ENCODE measurements at regions not wholly inside any gene's neighbourhood (a gene's known extent, or its start where the extent isn't known, plus 50 kb on each side); places are given as distances from the start of the nearest gene placed in this dataset.

- DNase-seq: no peak
Observed at GRCh38 chr6:98215531-98215930, 618.8 kb upstream of the POU3F2 start.

DNA sequence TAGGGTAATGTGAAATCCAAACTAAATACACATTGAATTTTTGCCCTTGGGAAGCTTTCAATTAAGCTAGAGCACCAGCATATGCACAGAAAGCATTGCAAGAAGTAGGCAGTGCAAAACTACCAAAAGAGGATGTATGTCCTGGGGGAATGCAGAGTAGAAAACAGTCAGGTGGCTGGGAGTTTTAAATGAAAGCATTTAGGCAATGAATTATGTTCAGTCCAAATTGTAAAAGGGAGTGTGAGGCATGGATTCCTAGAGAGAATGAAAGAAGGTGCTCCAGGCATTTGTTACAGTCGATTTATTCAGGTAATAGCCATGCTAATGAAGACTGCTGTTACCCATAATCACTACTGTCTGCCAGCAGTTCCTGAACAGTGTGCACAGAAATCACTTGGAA lies 604.1 kb upstream of the POU3F2 start:
- DNase-seq: no peak

DNA sequence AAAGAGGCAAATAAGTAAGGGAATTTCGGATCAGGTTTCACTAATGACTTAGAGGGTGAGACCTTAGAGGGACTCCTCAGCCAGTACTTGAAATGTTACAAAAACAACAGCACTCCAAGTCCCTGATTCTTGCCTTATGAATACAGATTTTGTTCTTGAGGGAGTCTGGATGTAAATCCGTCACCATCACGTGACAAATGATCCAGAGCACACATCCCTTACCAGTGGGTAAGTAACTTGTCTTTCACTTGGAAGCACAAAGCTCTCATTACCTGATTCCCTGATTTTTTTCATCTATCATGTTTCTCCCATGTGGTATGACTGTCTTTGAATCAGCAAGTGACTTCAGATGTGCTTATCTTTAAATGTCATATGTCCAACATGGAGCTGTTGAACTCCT lies 595.3 kb upstream of the POU3F2 start:
- DNase-seq: no peak

DNA sequence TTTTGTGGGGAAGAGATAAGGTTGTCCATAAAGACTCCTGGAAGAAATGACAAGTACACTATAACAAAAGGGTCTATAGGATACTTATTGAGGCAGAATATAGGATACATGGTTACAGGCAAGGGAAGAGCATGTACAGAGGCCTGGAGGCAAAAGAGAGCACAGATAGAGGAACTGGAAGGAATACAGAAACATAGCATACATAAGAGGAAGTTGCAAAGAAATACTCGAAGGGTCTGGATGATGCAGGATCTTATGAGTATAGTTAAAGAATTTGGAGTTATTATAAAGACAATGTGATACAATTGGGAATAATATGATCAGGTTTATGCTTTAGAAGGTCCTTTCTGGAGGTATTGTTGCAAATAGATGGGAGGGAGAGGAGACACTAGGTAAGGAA lies 592.7 kb upstream of the POU3F2 start:
- no peak for DNase-seq

DNA sequence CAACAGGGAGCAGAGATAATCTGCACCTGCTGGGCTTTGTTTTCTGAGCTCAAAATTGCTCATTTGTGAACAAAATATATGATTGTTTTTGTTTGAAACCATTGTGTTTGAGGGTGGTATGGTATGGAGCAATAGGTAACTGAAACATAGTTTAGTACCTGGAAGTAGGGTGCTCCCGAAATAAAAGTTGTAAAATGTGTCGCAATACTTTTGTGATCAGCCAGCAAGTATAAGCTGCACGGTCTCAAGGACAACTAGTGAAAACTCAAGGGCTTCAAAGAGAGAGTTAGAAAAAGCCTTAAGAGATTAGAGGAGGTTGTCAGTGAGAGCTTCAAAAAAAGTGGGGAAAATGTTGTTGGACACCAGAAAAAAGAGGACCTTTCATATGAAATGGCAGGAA lies 579.8 kb upstream of the POU3F2 start:
- DNase-seq: no peak

- no peak for DNase-seq
Observed at GRCh38 chr6:98260382-98260781, 574.0 kb upstream of the POU3F2 start.

- no peak for DNase-seq
Observed at GRCh38 chr6:98272060-98272459, 562.3 kb upstream of the POU3F2 start.

DNA sequence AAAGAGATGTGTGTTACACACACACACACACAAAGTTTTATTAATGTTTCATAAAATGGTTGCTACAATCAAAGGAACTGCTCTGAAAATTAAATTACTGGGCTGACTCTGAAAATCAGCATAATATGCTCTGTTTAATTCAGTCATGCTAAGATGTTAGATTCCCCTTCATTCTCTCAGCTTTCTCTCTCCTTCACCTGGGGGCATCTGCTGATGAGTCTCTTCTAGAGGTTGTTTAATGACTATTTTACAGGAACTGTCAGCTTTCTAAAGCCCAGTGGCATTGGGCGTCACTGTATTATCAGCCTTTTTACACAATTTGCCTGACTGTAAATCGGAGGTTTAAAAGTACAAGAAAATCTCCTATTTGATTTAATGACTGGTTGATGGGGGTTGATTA lies 559.7 kb upstream of the POU3F2 start:
- no peak for DNase-seq

- no peak for DNase-seq
Observed at GRCh38 chr6:98280492-98280891, 553.9 kb upstream of the POU3F2 start.

GRCh38 chr6:98286620-98287019 lies 547.8 kb upstream of the POU3F2 start:
- DNase-seq: no peak

DNA sequence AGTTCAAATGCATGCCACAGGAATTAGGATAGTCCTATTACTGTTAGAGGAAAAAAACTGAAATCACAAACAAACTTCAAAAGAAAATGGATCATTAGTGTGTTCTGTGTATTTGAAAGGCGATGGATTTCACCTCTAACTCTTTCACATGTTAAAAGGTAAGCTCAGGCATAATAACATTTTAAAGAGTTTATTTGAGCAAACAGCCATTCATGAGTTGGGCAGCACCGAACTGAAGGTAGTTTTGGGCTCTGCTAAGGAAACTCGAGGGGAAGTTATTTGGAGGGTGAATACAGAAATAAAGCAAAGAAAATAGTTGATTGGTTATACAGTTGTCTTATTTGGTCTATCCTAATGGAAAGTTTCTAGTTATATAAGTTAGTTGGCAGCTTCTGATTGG lies 546.5 kb upstream of the POU3F2 start:
- DNase-seq: no peak

- DNase-seq: no peak
Observed at GRCh38 chr6:98292810-98293209, 541.6 kb upstream of the POU3F2 start.

- DNase-seq: no peak
Observed at GRCh38 chr6:98295515-98296175, 538.7 kb upstream of the POU3F2 start.

- no peak for DNase-seq
Observed at GRCh38 chr6:98308564-98308963, 525.8 kb upstream of the POU3F2 start.

- no peak for DNase-seq
Observed at GRCh38 chr6:98310443-98310842, 523.9 kb upstream of the POU3F2 start.

DNA sequence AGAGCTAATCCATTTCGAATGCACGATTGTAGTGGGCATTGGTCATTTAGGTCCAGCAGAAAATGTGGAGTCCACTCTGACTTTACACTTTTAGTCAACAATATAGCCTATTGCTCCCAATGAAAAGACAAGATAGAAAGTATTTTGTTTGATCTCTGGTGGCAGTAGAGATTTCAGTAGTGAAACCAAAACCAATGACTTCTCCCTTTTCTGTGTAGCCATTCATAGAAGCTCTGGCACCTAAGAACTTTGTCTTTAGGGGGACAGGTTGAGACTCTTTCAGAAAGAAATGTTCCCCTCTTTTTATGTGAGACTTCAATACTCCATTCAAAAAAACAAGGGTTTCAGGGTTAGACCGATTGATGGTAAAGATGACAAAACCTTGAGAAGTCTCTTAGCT lies 510.8 kb upstream of the POU3F2 start:
- no peak for DNase-seq

- no peak for DNase-seq
Observed at GRCh38 chr6:98324446-98324845, 509.9 kb upstream of the POU3F2 start.

DNA sequence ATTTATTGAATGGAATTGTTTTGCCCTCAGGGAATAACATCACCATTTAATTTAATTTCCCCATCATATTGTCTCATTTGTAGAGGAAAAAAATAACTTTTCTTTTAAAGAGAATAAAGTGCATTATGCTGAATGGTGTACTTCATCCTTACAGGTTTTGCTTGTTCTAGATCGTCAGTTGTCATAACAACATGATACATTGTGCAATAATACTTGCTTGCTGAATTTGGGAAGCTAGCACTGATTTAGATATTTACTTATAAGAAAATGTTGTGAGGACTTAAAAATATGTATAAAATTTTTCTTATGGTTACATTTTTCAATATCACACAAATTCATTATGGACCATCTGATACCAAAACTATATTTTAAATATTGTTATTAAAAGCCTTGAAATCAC lies 509.0 kb upstream of the POU3F2 start:
- DNase-seq: no peak

GRCh38 chr6:98333273-98333672 lies 501.1 kb upstream of the POU3F2 start:
- DNase-seq: no peak

DNA sequence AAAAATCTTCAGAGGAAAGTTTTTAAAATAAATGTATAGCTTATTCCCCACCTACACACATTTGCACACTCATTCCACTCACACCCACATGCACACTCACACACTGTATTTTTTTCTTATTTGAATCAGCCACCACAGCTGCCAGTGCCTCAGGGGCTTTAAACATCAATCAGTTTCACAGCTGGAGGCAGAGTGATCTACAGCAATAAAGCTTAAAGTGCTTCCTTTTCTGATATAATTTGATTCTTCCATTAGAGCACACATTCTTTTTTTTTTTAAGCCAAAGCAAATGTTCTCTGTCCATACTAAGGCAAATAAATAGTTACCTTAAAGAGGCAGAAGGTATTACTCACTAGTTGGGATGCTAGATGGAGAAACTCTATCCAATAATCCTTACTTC lies 498.8 kb upstream of the POU3F2 start:
- DNase-seq: no peak

GRCh38 chr6:98339506-98339905 lies 494.9 kb upstream of the POU3F2 start:
- DNase-seq: no peak

DNA sequence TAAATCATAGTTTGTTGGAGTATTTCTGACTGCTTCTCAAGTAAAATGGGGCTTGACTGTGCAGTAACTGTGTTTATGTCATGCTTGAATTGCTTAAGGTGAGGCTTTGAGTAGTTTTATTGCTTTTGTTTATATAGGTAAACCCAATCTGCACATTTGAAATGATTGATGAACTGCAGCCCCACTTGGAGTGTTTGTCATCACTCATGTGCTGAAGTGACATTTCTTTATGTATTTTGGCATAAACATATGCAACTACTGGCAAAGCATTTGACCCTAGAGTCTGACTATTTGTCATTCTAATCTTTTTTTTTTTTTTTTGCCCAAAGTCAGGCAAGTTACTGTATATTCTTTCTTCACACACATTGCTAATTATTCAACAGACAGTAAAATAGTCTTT lies 491.4 kb upstream of the POU3F2 start:
- DNase-seq: no peak

DNA sequence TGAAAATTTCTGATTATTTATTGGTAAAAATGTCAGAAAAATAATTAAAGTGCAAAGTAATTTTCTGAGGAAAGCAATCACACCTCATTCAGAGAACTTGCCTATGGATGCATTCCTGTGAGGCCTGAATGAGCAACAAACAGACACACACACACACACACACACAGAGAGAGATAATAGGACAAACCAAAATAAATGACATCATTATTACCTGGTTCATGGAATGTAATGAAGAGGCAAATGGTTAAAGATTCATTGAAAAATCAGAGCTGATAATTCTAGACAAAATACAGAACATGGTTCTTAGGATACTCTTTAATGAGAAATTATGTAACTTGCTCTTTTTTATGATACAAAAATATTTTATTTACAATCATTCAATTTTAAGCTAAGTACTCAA lies 490.6 kb upstream of the POU3F2 start:
- no peak for DNase-seq

GRCh38 chr6:98352348-98352747 lies 482.0 kb upstream of the POU3F2 start:
- no peak for DNase-seq

GRCh38 chr6:98358173-98358572 lies 476.2 kb upstream of the POU3F2 start:
- no peak for DNase-seq

DNA sequence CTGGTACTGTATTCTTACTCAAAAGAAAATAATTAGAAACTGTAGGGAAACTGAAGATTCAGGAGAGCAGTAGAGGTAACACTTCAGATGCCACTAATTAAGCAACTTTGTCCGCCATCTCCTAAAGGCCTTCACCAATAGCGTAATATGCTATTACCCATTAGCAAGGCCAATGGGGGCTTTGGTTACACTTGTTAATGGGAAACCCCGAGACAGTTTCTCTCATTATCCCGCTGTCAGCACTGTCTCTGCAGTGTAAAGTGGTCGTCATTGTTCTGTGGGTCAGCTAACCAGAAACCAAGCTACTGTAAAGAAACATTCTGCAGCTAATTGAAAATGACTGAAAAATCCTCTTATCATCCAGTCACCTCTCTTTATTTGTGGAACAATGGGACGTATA lies 468.0 kb upstream of the POU3F2 start:
- no peak for DNase-seq

Data from activated CD4-positive, CD25-positive, alpha-beta regulatory T cell (primary cell).